Suprapubic skin (tissue), 4 donors: ENCODE measurements at regions not wholly inside any gene's neighbourhood (a gene's known extent, or its start where the extent isn't known, plus 50 kb on each side); places are given as distances from the start of the nearest gene placed in this dataset.
"Not testable (repeated sequence)": the region's sequence is repeated elsewhere in the genome, so short reads cannot be mapped to it uniquely, and the experiment has no call there.

ENCODE experiments used
- DNase-seq, 2 donors: peaks; one replicate each; pipeline ENCODE4 v3.0.0-alpha.2; 2019; ENCODE audit warnings: low spot score in 2 of 2
- H3K27ac ChIP-seq: fragments of 200-600 bp; sonication (generic); one replicate; pipeline ENCODE4 v1.5.1; 2019
- H3K27me3 ChIP-seq: fragments of 200-600 bp; sonication (generic); one replicate; pipeline ENCODE4 v1.5.1; 2019
- H3K36me3 ChIP-seq: fragments of 200-600 bp; sonication (generic); one replicate; pipeline ENCODE4 v1.5.1; 2019
- H3K4me1 ChIP-seq: fragments of 200-600 bp; sonication (generic); one replicate; pipeline ENCODE4 v1.5.1; 2019
- H3K4me3 ChIP-seq: fragments of 200-600 bp; sonication (generic); one replicate; pipeline ENCODE4 v1.5.1; 2019; ENCODE audit warnings: mild to moderate bottlenecking
- H3K9me3 ChIP-seq: fragments of 200-600 bp; sonication (generic); one replicate; pipeline ENCODE4 v1.5.1; 2019
- EP300 ChIP-seq: sonication (generic); formaldehyde crosslinking; IDR thresholded peaks from one replicate; pipeline ENCODE4 v1.6.1; 2017; ENCODE audit warnings: antibody characterized with exemption
- POLR2A ChIP-seq, 2 donors: fragments of 450-650 bp; IDR thresholded peaks; one replicate each; pipeline ENCODE4 v1.6.1; 2017; ENCODE audit warnings: antibody characterized with exemption in 2 of 2, mild to moderate bottlenecking in 2 of 2, moderate library complexity in 2 of 2
- POLR2AphosphoS5 ChIP-seq, 3 donors: sonication (generic); formaldehyde crosslinking; IDR thresholded peaks; one replicate each; pipeline ENCODE4 v1.6.1; 2017; ENCODE audit warnings: antibody characterized with exemption in 3 of 3
- WGBS: methylation state at CpG from one replicate; pipeline ENCODE4 v1.1.5; 2018; 5-methylcytosine and 5-hydroxymethylcytosine counted together
- TF ChIP-seq, protein P1 (sequence below), 2 donors: fragments of 200-600 bp in 1 of 2; fragments of 450-650 bp in 1 of 2; sonication (generic) in 1 of 2; IDR thresholded peaks; one replicate each; pipeline ENCODE4 v1.5.1; 2016 to 2019; ENCODE audit warnings: antibody characterized with exemption in 2 of 2, mild to moderate bottlenecking in 1 of 2, moderate library complexity in 1 of 2

DNA sequence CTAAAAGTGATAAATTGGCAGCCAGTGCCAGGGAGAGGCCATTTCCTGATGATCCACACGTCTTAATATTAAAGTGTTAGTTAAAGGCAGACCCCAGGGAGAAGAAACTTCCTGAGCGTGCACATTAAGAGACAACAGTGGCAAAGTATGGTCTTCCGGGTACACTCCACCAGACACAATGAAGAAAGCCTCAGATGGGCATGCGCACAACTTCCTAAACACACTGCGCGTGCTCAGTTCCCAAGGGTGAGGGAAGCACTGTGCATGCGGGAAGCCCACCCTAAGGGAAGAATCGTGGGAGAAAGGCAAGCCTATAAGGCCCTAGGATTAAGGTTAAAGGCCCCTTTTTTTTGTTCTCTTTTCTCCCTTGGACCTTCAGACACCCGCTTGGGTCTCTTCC lies 140.7 kb upstream of the CDKN3 start:
- TF ChIP-seq POLR2AphosphoS5 (IDR thresholded peaks at IDR 0.05): no peak
- TF ChIP-seq POLR2A (IDR thresholded peaks at IDR 0.05): no peak
- TF ChIP-seq EP300: no peak
- TF ChIP-seq, protein P1, sequence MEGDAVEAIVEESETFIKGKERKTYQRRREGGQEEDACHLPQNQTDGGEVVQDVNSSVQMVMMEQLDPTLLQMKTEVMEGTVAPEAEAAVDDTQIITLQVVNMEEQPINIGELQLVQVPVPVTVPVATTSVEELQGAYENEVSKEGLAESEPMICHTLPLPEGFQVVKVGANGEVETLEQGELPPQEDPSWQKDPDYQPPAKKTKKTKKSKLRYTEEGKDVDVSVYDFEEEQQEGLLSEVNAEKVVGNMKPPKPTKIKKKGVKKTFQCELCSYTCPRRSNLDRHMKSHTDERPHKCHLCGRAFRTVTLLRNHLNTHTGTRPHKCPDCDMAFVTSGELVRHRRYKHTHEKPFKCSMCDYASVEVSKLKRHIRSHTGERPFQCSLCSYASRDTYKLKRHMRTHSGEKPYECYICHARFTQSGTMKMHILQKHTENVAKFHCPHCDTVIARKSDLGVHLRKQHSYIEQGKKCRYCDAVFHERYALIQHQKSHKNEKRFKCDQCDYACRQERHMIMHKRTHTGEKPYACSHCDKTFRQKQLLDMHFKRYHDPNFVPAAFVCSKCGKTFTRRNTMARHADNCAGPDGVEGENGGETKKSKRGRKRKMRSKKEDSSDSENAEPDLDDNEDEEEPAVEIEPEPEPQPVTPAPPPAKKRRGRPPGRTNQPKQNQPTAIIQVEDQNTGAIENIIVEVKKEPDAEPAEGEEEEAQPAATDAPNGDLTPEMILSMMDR (IDR thresholded peaks at IDR 0.05): no peak
- no peak for DNase-seq

DNA sequence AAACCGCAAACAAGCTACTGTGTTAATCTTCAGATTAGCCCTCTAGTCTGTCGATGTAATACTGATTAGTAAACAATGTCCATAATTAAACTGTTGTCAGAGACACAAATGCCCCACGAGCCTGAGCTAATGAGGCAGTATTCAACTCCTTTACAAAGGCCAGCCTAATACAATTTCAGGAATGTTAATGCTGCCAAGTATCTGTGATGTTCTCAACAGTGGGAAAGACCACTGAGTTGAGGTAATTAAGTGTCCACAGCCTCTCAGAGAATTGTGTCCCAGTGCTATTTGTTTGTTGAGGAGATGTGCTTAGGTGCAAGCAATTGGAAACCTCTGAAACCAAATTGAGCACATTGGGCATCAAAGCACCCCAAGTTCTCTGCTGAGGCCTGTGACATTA lies 139.4 kb upstream of the CDKN3 start:
- Histone ChIP-seq H3K27me3 (no peaks in the 10 kb centered on the region), H3K4me1 (no peaks in the 10 kb centered on the region), H3K36me3 (no peaks in the 10 kb centered on the region), H3K27ac (no peak overlapping the region), H3K9me3 (no peaks in the 10 kb centered on the region), H3K4me3 (no peak overlapping the region)
- WGBS: 69% methylated on average over 3 of the region's 3 CpGs
- TF ChIP-seq POLR2A (IDR thresholded peaks at IDR 0.05): no peak
- no peak for TF ChIP-seq EP300
- no peak for DNase-seq

More for the DNA sequence above, 140.7 kb upstream of the CDKN3 start:
- H3K36me3 ChIP-seq: no peaks in the 10 kb centered on the region
- 78% methylated on average over 9 of the region's 9 CpGs for WGBS
- no peak overlapping the region for H3K4me3 ChIP-seq
- no peaks in the 10 kb centered on the region for H3K27me3 ChIP-seq
- H3K4me1 ChIP-seq: no peaks in the 10 kb centered on the region
- no peaks in the 10 kb centered on the region for H3K9me3 ChIP-seq
- H3K27ac ChIP-seq: no peak overlapping the region

DNA sequence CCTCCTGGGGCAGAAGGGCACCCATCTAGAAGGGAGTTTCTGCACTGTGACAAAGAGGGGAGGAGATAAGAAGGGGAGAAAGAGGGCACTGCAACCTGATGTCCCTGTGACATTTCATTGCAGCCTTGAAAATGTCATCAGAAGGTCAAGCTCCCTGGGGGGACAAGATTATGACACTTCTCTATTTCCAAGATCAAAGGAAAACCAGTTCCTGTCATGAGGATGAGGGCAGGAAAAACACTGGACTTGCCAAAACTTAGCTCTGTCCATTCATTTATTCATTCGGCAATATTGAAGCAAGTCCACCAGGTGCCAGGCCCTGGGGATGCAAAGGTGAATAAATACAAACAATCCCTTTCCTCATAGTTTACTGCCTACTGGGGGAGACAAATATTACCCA lies 138.4 kb upstream of the CDKN3 start:
- TF ChIP-seq EP300 (no peak), POLR2A (IDR thresholded peaks at IDR 0.05) (no peak), POLR2AphosphoS5 (IDR thresholded peaks at IDR 0.05) (no peak)
- TF ChIP-seq, protein P1 (IDR thresholded peaks at IDR 0.05): no peak
- no peaks in the 10 kb centered on the region for H3K4me1 ChIP-seq
- WGBS: 55% methylated on average over 1 of the region's 1 CpG
- DNase-seq: no peak
- no peaks in the 10 kb centered on the region for H3K36me3 ChIP-seq
- no peaks in the 10 kb centered on the region for H3K27me3 ChIP-seq
- H3K27ac ChIP-seq: no peak overlapping the region
- H3K9me3 ChIP-seq: no peaks in the 10 kb centered on the region
- H3K4me3 ChIP-seq: no peak overlapping the region

- Histone ChIP-seq H3K4me3 (no peak overlapping the region), H3K36me3 (no peaks in the 10 kb centered on the region), H3K9me3 (no peaks in the 10 kb centered on the region), H3K27ac (no peak overlapping the region), H3K4me1 (no peaks in the 10 kb centered on the region), H3K27me3 (no peaks in the 10 kb centered on the region)
- WGBS: 70% methylated on average over 5 of the region's 5 CpGs
- TF ChIP-seq POLR2A (IDR thresholded peaks at IDR 0.05) (no peak), EP300 (no peak), POLR2AphosphoS5 (IDR thresholded peaks at IDR 0.05) (no peak)
- TF ChIP-seq, protein P1 (IDR thresholded peaks at IDR 0.05): no peak
- DNase-seq: no peak
These were observed 137.0 kb upstream of the CDKN3 start for GRCh38 chr14:54259821-54260220.

DNA sequence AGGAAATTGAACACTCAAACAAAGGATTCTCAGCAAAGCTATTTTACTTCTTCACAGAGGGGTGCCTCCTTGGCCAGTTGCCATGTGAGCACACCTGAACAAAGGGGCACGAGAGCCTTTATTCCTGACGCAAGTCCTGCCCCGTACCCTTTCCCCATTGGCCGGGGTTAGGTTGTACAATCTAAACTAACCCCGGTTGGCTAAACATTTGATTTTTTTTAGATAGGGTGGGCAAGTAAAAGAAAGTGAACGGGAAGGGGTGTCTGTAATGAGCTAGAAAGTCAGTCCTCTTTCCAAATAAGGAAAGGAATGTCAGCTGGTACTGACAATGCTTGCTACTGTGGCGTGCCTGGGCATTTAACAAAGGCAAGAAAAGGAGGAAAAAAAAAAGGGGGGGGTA lies 135.5 kb upstream of the CDKN3 start:
- Histone ChIP-seq H3K4me1 (no peaks in the 10 kb centered on the region), H3K36me3 (no peaks in the 10 kb centered on the region)
- no peak for DNase-seq

GRCh38 chr14:54266616-54267015 lies 130.2 kb upstream of the CDKN3 start:
- not testable (repeated sequence) for H3K9me3 ChIP-seq, H3K36me3 ChIP-seq, H3K4me3 ChIP-seq, H3K27ac ChIP-seq, DNase-seq, H3K4me1 ChIP-seq, H3K27me3 ChIP-seq
- WGBS: 89% methylated on average over 3 of the region's 3 CpGs

More for the DNA sequence above, 135.5 kb upstream of the CDKN3 start:
- H3K4me3 ChIP-seq: no peak overlapping the region
- TF ChIP-seq EP300 (no peak), POLR2AphosphoS5 (IDR thresholded peaks at IDR 0.05) (no peak), POLR2A (IDR thresholded peaks at IDR 0.05) (no peak)
- TF ChIP-seq, protein P1 (IDR thresholded peaks at IDR 0.05): no peak
- H3K9me3 ChIP-seq: no peaks in the 10 kb centered on the region
- no peaks in the 10 kb centered on the region for H3K27me3 ChIP-seq
- 77% methylated on average over 7 of the region's 7 CpGs for WGBS
- no peak overlapping the region for H3K27ac ChIP-seq
